BE2C (cell line): ENCODE measurements at regions not wholly inside any gene's neighbourhood (a gene's known extent, or its start where the extent isn't known, plus 50 kb on each side); places are given as distances from the start of the nearest gene placed in this dataset.

ENCODE experiments used
- DNase-seq: peaks from one replicate; pipeline ENCODE4 v3.0.0-alpha.2; 2020
- H3K27me3 ChIP-seq: fragments of 250-450 bp; sonication (Bioruptor Pico); 2 replicates; pipeline ENCODE4 v1.5.1; 2020; ENCODE audit warnings: mild to moderate bottlenecking
- H3K36me3 ChIP-seq: fragments of 250-450 bp; sonication (Bioruptor Pico); 2 replicates; pipeline ENCODE4 v1.5.1; 2020; ENCODE audit warnings: mild to moderate bottlenecking
- H3K4me1 ChIP-seq: fragments of 250-450 bp; sonication (Bioruptor Pico); 2 replicates; pipeline ENCODE4 v1.5.1; 2020
- H3K4me3 ChIP-seq: 2 replicates; pipeline ENCODE4 v1.5.1; 2011; ENCODE audit warnings: low read depth, low read length
- H3K9me3 ChIP-seq: fragments of 250-450 bp; sonication (Bioruptor Pico); 2 replicates; pipeline ENCODE4 v1.5.1; 2020
- TF ChIP-seq, protein P1 (sequence below): IDR thresholded peaks from 2 replicates; pipeline ENCODE4 v1.5.1; 2012; ENCODE audit warnings: mild to moderate bottlenecking, low read depth, low read length

DNA sequence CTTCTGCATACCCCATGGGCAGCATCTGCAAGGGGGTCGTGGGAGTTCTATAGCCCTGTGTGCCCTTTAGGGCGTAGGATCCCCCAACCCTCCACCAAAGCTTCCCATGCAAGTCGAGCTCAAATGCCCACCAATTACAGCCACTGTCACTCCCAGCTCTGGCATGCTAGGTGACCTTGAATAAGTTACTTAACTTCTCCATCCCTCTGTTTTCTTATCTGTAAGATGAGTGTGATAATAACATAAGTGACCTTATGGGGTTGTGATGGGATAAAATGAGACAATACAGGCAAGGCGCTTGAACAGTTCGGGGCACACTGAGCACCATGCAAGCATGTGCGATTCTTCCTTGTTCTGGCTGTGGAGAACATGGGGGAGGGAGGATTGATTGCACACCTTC is 74.8 kb upstream of the POMGNT2 start:
- Histone ChIP-seq H3K36me3 (no peaks in the 10 kb centered on the region), H3K9me3 (no peaks in the 10 kb centered on the region), H3K4me3 (no peak overlapping the region), H3K27me3 (no peaks in the 10 kb centered on the region), H3K4me1 (no peaks in the 10 kb centered on the region)
- TF ChIP-seq, protein P1, sequence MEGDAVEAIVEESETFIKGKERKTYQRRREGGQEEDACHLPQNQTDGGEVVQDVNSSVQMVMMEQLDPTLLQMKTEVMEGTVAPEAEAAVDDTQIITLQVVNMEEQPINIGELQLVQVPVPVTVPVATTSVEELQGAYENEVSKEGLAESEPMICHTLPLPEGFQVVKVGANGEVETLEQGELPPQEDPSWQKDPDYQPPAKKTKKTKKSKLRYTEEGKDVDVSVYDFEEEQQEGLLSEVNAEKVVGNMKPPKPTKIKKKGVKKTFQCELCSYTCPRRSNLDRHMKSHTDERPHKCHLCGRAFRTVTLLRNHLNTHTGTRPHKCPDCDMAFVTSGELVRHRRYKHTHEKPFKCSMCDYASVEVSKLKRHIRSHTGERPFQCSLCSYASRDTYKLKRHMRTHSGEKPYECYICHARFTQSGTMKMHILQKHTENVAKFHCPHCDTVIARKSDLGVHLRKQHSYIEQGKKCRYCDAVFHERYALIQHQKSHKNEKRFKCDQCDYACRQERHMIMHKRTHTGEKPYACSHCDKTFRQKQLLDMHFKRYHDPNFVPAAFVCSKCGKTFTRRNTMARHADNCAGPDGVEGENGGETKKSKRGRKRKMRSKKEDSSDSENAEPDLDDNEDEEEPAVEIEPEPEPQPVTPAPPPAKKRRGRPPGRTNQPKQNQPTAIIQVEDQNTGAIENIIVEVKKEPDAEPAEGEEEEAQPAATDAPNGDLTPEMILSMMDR: no peak
- DNase-seq: no peak

DNA sequence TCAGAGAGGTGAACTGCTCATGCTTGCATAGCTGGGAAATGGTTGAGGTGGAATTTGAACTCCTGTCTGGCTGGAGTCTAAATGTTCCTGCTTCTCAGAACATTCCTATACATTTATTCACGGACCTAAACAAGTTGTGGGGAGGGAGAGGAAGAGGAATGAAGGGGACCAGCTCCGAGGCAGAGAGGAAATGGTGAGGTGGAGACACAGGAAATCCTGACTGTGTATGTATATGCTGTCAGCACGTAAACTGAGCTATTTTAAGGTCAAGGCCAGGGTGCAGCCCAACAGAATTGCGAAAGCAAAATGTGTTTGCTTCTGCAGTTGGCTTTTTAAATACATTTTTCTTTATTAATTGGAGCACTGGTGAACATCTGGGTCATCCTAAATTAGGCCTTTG is 74.1 kb upstream of the POMGNT2 start:
- Histone ChIP-seq H3K36me3 (no peaks in the 10 kb centered on the region), H3K4me1 (no peaks in the 10 kb centered on the region), H3K9me3 (no peaks in the 10 kb centered on the region), H3K4me3 (no peak overlapping the region), H3K27me3 (no peaks in the 10 kb centered on the region)
- DNase-seq: no peak
- TF ChIP-seq, protein P1: no peak

DNA sequence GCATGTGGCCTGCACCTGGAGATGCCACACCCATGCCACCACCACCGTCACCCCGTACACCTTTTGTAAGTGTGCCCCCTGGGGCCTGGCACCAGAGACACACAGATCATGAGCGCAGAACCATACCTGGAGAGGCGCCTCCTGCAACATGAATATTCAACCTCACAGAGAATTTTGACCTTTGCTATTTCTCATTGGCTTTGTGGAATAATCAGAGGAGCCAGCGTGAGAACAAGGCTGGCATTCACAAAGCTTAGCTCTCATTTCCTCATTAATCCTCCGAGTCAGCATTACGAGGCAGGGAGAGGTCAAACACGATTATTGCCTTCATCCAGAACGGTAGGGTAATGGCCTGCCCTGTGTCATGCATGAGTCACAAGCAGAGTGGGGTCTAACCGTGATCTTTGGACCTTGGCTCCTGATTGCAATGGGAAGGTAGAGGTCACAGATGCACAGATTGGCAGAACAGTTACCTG is 73.0 kb upstream of the POMGNT2 start:
- TF ChIP-seq, protein P1: no peak
- no peak overlapping the region for H3K4me3 ChIP-seq
- no peak for DNase-seq

DNA sequence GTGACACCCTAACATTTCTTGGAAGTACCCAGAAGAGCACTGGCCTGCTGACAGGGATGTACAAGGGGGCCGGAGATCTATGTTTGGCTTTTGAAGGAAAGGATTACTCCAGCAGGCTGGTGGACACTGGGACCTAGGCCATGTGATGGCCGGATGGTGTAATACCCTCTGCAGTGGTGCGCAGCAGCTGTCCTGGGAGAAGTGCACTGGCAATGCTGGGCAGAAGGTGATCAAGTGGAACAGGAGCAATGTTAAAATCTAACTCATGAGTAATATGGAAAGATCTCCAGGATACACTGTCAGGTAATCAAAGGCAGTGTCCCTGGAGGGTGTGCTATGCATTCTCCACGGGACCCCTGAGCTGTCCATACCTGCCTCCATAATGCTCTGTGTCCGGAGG is 71.2 kb upstream of the POMGNT2 start:
- no peak overlapping the region for H3K4me3 ChIP-seq
- H3K27me3 ChIP-seq: no peaks in the 10 kb centered on the region
- H3K9me3 ChIP-seq: no peaks in the 10 kb centered on the region
- TF ChIP-seq, protein P1: no peak
- H3K4me1 ChIP-seq: no peaks in the 10 kb centered on the region
- H3K36me3 ChIP-seq: no peaks in the 10 kb centered on the region
- no peak for DNase-seq

More for the DNA sequence above, 73.0 kb upstream of the POMGNT2 start:
- Histone ChIP-seq H3K27me3 (no peaks in the 10 kb centered on the region), H3K4me1 (no peaks in the 10 kb centered on the region), H3K9me3 (no peaks in the 10 kb centered on the region), H3K36me3 (no peaks in the 10 kb centered on the region)

DNA sequence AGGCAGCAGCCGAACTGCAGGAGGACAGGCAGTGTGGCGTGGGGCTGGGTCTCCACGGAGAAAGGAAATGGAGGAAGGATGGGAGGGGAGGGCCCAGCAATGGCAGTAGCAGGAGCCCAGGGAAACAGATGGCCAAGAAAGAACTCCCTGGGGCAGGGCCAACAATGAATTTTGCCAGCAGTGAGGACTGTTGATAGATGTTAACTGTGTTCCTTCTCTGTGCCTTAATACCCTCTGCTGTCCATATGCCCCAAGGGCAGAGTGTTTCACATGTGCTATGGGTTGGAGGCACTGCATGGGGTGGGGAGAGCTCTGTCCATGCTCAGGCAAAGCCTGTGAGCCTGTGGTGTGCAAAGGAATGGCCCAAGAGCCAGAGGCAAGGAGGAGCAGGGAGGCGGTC is 70.8 kb upstream of the POMGNT2 start:
- DNase-seq: peak; percentile 57
- Histone ChIP-seq H3K4me1 (no peaks in the 10 kb centered on the region), H3K4me3 (no peak overlapping the region), H3K27me3 (no peaks in the 10 kb centered on the region), H3K36me3 (no peaks in the 10 kb centered on the region), H3K9me3 (no peaks in the 10 kb centered on the region)
- TF ChIP-seq, protein P1: no peak

DNA sequence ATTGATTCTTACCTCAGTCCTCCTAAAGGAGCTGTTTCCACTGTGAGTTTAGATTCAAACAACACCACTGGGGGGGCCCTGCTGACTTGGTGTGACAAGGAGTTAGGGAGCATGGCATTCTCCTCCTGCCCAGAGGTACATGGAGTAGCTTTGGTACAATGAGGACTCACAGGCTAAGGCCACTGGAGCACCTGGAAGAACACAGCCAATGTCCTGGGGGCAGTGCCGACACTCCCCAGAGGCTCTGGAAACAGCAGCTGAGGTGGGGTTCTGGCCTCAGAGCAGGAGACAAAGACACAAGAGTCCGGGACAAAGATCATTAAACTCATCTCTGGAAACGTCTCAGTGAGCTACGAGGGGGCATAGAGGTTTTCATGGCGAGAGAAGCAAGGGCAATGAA is 69.7 kb upstream of the POMGNT2 start:
- TF ChIP-seq, protein P1: no peak

More for the DNA sequence above, 69.7 kb upstream of the POMGNT2 start:
- no peak for DNase-seq
- no peaks in the 10 kb centered on the region for H3K36me3 ChIP-seq
- H3K4me1 ChIP-seq: no peaks in the 10 kb centered on the region
- H3K27me3 ChIP-seq: no peaks in the 10 kb centered on the region
- no peak overlapping the region for H3K4me3 ChIP-seq
- H3K9me3 ChIP-seq: no peaks in the 10 kb centered on the region
